ENCODE measurements at regions not wholly inside any gene's neighbourhood (a gene's known extent, or its start where the extent isn't known, plus 50 kb on each side); places are given as distances from the start of the nearest gene placed in this dataset.
"Not testable (repeated sequence)": the region's sequence is repeated elsewhere in the genome, so short reads cannot be mapped to it uniquely, and the experiment has no call there.

DNA sequence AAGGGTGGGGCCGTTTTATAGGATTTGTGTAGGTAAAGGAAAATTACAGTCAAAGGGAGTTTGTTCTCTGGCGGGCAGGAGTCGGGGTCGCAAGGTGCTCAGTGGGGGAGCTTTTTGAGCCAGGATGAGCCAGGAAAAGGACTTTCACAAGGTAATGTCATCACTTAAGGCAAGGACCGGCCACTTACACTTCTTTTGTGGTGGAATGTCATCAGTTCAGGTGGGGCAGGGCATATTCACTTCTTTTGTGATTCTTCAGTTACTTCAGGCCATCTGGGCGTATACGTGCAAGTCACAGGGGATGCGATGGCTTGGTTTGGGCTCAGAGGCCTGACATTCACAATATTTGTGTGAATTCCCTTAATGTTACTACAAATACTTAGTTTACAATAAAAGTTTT lies 88.2 kb upstream of the MAP3K7 start:
- not testable (repeated sequence) for H3K36me3 ChIP-seq, DNase-seq

DNA sequence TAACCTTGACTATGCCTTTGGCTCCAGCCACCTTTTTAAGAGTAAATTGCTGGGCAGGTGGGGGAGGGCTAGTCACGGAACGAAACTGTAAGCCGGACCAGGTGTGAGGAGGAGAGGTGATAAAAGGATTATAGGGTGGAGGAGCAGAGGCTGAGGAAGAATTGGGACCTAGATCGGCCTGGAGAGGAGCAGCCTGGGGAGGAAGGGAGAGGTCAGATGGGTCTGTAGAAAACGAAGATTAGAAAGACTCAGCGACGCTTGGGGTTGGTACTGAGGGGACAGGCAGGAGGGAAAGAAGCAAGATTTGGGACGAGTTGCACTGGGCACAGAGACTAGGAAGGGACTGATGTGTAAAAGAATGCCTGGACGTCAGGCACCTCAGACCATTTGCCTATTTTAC lies 87.2 kb upstream of the MAP3K7 start:
- not testable (repeated sequence) for H3K9me3 ChIP-seq, H3K27me3 ChIP-seq, H3K4me3 ChIP-seq, DNase-seq, H3K36me3 ChIP-seq

More for the DNA sequence above, 88.2 kb upstream of the MAP3K7 start:
- not testable (repeated sequence) for H3K9me3 ChIP-seq, H3K4me3 ChIP-seq, H3K27me3 ChIP-seq

DNA sequence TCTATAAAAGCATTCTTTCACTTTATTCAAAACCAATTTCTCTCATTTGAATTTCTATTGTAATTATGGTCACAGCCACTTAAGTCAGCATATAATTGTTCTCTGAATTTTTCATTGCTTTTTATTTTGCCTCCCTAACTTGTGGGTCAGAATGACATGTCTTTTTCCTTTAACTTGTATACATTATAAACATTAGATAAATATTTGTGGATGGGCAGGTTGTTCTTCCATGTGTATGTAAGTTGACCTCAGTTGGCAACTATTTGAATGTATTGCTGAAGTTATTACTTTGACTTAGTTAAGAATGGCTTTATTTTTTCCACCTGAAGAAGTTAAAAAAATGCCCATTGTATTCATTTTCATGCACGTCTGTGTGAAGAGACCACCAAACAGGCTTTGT lies 83.0 kb upstream of the MAP3K7 start:
- no peak for DNase-seq
- Histone ChIP-seq H3K4me3 (no peak overlapping the region), H3K27me3 (no peaks in the 10 kb centered on the region), H3K9me3 (no peaks in the 10 kb centered on the region), H3K36me3 (no peaks in the 10 kb centered on the region)

DNA sequence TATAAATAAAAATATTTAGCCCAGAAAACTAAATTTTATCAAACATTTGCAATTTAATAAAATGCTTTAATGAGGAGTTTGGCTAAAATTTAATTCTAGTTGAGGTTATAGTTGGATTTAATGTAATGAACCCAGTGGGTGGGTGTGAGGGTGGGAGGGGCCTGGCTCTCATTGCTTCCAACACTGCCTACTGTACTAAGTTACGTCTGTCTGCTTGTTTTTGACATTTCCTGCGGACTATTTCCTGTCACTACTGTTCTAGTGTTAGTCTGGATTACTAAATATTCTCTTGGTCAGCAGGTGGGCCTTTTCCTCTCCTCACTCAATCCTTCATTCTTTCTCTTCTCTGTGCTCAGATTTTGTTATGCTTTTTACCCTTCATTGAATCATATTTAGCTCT lies 82.5 kb upstream of the MAP3K7 start:
- no peaks in the 10 kb centered on the region for H3K36me3 ChIP-seq
- H3K4me3 ChIP-seq: no peak overlapping the region
- DNase-seq: no peak
- no peaks in the 10 kb centered on the region for H3K9me3 ChIP-seq
- H3K27me3 ChIP-seq: no peaks in the 10 kb centered on the region

DNA sequence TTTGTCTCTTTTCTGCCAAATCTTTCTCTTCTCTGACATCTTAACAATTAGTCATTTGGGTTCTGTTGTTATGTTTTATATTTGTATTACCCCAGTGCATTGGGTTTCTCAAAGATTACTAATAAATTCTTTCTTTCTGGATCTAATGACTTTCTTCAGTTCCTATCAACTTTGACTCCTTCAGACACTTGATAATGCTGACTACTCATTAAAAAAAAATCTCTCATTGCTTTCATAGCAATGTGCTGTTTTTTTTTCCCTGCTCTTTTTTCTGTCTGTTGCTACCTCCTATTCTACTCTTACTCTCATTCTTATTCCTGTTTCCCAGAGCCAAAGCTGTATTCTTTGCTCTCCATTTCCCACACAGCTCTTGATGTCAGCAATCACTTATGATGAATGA lies 81.3 kb upstream of the MAP3K7 start:
- DNase-seq: no peak
- Histone ChIP-seq H3K27me3 (no peaks in the 10 kb centered on the region), H3K9me3 (no peaks in the 10 kb centered on the region), H3K36me3 (no peaks in the 10 kb centered on the region), H3K4me3 (no peak overlapping the region)

DNA sequence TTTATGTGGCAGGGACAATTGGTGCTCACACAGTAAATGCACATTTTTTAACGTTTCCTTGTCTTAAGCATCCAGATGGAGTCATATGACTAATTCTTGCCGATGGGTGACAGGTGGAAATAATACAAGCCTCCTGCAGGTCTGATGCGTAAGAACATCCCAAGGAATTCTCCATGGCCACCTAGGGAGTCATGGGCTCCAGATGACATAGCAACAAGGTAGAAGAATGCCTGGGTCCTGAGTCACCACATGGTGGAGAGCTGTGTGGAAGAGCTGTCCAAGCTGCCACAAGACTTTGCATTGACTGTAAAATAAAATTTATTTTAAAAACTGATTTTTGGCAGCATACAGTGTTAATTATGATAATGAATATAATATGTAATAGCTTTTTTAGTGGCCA lies 77.0 kb upstream of the MAP3K7 start:
- Histone ChIP-seq H3K36me3 (no peaks in the 10 kb centered on the region), H3K27me3 (no peaks in the 10 kb centered on the region), H3K4me3 (no peak overlapping the region), H3K9me3 (no peaks in the 10 kb centered on the region)
- no peak for DNase-seq

DNA sequence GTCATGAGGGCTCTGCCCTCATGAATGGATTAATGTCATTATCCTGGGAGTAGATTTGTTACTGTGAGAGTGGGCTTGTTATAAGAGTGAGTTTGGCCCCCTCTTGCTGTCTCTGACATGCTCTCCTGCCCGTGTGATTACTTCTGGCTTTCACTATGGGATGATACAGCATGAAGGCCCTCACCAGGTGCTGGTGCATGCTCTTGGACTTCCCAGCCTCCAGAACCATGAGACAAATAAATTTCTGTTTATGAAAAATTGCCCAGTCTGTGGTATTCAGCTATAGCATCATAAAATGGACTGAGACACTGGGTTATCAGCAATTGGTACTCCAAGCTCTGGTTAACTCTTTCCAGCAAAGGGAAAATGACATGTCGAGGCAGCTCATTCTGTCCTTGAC lies 76.2 kb upstream of the MAP3K7 start:
- DNase-seq: no peak
- Histone ChIP-seq H3K27me3 (no peaks in the 10 kb centered on the region), H3K4me3 (no peak overlapping the region), H3K9me3 (no peaks in the 10 kb centered on the region), H3K36me3 (no peaks in the 10 kb centered on the region)

DNA sequence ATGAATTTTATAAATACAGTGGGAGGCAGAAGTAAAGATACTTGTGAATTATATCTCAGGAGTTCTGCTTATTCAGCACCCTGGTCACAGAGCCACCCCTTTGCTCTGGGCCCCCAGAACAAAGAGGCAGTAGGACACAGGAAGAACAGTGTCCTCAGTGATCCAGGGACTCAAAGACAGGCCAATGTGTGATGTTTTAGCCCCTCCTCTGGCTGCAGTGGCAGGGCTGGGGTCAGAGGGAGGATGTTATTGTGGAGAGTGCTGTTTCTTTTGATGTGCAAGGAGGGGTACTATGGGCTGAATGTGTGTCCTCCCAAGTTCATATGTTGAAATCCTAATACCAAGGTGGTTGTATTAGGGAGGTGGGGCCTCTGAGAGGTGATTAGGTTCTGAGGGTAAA lies 74.1 kb upstream of the MAP3K7 start:
- Histone ChIP-seq H3K4me3 (no peak overlapping the region), H3K36me3 (no peaks in the 10 kb centered on the region), H3K27me3 (no peaks in the 10 kb centered on the region; the same call in 1 of the 2 replicates), H3K9me3 (no peaks in the 10 kb centered on the region)
- DNase-seq: no peak

DNA sequence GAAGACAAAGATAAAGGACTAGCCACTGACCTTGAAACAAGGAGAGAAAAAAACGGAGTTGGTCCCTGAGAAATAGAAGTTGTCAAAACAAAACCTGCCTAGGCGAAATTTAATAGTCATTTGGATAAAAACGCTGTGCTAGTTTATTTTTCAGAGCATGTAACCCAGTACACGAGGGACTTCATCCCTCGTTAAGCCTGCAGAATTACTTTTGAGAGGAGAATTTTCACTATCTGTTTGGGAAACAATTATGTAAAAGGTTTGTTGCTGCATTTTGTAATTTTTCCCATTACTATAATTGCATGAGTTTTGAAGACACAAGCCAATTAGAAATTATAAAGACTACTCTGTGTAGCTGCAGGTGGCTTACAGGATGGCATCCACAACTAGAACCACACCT lies 71.6 kb upstream of the MAP3K7 start:
- H3K27me3 ChIP-seq: no peaks in the 10 kb centered on the region; the same call in 1 of the 2 replicates
- no peaks in the 10 kb centered on the region for H3K36me3 ChIP-seq
- no peak overlapping the region for H3K4me3 ChIP-seq
- no peaks in the 10 kb centered on the region for H3K9me3 ChIP-seq
- DNase-seq: no peak

DNA sequence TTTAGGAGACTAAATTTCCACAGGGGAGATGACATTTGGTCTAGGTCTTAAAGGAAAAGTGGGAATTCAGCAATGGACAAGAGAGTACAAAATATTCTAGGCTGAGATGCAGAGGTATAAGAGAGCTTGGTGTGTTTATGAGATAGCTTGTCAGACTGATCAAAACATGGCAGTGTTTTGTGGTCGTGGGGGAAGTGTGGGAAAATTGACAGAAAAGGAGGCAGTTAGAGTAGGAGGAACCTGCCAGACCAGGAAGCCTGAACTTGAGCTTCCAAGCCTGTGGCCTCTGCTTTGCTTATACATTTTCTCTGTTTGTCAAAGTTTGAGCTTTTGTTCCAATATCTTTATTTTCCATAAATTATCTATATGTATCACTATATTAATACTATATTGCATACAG lies 69.5 kb upstream of the MAP3K7 start:
- H3K27me3 ChIP-seq: no peaks in the 10 kb centered on the region; the same call in 1 of the 2 replicates
- no peaks in the 10 kb centered on the region for H3K9me3 ChIP-seq
- H3K36me3 ChIP-seq: no peaks in the 10 kb centered on the region
- no peak overlapping the region for H3K4me3 ChIP-seq
- no peak for DNase-seq

DNA sequence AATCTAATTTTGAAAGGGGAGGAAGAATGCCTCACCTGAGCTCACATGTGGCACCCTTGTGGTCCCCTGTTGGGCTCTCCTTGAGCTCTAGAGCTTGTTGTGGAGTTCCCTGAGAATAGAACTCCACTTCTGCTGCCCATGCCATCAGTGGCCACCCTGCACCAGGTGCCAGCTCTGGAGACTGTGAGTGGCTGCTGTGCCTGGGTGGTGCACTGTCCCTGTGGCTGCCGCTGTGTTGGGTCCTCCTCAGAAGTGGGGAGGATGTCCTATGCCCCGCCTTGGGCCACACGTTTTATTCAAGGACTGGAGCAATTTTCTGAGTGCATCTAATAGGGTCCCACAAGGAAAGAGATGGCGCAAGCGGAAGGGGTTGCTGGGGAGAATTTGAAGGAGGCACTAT lies 67.9 kb upstream of the MAP3K7 start:
- H3K9me3 ChIP-seq: no peaks in the 10 kb centered on the region
- H3K36me3 ChIP-seq: no peaks in the 10 kb centered on the region
- DNase-seq: no peak
- no peaks in the 10 kb centered on the region; the same call in 1 of the 2 replicates for H3K27me3 ChIP-seq
- no peak overlapping the region for H3K4me3 ChIP-seq

DNA sequence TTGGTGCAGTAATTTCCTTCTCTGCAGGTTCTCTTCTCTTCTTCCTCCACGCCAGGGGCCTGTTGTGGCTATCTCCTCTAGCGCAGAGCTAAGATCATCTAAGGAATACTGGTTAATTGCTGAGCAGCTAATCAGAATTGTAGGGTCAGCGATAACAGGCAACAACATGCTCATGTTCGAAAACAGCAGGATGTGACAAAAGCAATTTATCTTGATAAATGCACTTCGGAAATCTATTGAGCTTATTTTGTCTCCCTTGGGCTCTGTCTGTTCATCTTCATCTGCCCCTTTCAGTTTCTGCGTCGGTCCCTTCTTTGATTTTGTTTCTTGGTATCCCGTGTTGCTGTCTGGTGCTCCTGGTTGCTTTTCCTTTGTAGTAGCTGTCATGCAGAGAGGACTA lies 67.3 kb upstream of the MAP3K7 start:
- no peaks in the 10 kb centered on the region for H3K9me3 ChIP-seq
- no peaks in the 10 kb centered on the region; the same call in 1 of the 2 replicates for H3K27me3 ChIP-seq
- no peak for DNase-seq
- no peak overlapping the region for H3K4me3 ChIP-seq
- no peaks in the 10 kb centered on the region for H3K36me3 ChIP-seq

DNA sequence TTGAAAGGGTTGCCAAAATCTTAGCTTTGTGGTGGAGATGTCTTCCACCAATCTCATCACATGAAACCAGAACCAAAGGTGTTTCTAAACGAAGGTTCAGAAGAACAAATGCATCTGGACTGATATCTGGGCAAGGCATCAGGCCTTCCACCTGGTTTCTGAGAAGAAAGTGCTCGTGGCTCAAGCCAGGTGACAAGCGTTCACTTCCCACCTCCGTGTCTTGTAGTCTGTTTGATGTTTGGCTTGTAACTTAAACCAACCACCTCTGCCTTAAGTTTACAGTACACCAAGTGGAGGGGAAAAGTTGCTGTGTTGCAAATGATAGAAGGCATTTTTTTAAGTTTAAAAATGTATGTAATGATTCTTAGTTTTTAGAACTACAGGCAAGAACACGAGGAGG lies 66.9 kb upstream of the MAP3K7 start:
- Histone ChIP-seq H3K27me3 (no peaks in the 10 kb centered on the region; the same call in 1 of the 2 replicates), H3K4me3 (no peak overlapping the region), H3K9me3 (no peaks in the 10 kb centered on the region), H3K36me3 (no peaks in the 10 kb centered on the region)
- DNase-seq: no peak

DNA sequence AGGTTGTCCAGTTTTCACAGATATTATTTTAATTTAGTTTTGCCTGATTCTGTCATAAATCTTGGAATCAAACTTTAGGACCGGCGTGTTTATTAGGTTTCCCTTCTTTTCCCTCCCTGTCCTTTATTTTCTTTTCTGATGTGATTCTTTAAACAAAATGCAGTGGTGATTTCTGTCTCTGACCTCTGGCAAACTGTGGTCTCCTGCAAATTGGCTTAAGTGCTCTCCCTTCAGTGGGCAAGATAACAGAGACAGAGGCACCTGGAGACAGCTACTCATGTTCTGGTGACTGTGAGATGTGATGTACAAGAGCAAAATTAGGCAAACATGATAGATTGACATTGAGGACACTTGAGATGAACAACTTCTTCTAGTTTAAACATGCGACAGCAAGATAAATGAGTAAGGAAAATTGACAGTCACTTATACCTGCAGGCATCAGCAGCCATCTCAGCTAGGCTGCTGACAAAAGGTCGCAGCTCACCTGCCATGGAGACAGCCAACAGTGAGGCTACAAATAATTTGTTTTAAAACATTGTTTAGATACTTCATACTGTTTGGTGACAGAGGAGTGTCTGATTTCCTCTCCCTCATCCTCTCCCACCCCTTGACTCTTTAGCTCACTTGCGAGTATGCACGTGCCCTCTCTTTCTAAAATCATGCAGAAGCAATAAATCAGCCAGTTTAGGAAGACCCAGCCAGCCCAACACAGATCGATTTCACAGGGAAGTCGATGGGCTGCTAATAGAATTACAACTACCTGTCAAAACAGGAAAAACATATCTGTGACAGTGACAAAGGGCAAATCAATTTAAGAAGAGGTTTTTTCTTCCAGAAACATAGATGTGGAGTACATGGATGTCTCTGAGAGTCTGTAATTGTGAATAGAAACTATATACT lies 63.4 kb upstream of the MAP3K7 start:
- Histone ChIP-seq H3K4me3 (no peak overlapping the region), H3K9me3 (no peaks in the 10 kb centered on the region), H3K27me3 (no peaks in the 10 kb centered on the region), H3K36me3 (no peaks in the 10 kb centered on the region)
- DNase-seq: no peak

DNA sequence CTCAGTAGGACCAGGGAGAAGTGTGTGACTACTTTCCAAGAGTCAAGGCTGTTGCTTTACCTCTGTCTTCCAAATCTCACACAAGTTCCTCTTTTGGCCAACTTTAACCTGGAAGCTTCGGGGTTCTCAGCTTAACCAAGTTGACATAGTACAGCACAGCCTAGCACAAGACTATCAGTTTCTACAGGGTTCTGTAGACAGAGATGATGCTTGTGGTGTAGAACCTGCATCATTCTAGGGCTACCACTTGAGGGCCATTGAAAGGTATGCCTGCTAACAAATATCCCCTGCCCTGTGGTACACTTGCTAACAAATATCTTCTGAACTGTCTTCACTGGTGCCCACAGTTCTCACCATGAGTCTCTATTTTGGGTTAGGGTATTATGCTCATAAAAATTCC lies 62.0 kb upstream of the MAP3K7 start:
- H3K27me3 ChIP-seq: no peaks in the 10 kb centered on the region
- no peak overlapping the region for H3K4me3 ChIP-seq
- H3K9me3 ChIP-seq: no peaks in the 10 kb centered on the region
- H3K36me3 ChIP-seq: no peaks in the 10 kb centered on the region
- DNase-seq: no peak

DNA sequence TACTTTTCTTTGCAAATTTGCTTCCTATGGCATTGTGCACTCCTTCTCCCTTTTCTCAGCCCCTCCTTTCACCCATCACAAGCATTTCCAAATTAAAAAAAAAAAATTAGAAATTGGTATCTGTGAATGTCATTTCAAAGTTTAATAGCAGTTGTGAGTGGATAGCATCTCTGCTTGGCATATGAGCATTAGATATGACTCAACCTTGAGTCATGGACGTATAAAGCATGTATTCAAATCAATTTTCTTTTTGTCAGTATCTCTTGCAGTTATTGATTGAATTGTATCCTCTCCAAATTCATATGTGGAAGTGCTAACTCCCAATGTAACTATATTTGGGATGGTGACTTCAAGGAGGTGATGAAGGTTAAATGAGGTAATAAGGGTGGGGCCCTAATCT lies 60.1 kb upstream of the MAP3K7 start:
- Histone ChIP-seq H3K36me3 (no peaks in the 10 kb centered on the region), H3K27me3 (no peaks in the 10 kb centered on the region; the same call in 1 of the 2 replicates), H3K4me3 (no peak overlapping the region), H3K9me3 (no peaks in the 10 kb centered on the region)
- no peak for DNase-seq

DNA sequence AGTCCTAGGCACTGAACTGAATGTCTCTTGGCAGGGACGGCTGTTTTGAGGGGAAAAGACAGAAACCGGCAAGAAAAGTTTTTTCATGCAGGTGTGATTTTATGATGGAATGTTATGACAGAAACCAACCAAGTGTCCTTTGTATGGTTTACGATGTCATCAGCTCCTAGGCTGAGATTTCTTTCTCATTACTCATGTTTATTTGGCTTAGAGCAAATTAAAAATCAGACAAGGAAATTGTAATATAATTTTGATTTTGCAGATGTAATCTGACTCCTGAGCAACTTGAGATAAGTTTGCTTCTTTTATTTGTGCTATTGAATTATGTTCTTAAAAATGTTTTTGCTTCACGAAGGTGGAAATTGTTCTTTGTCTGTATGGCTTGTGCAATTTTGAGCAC lies 58.8 kb upstream of the MAP3K7 start:
- Histone ChIP-seq H3K9me3 (no peaks in the 10 kb centered on the region), H3K36me3 (no peaks in the 10 kb centered on the region)
- no peak for DNase-seq

DNA sequence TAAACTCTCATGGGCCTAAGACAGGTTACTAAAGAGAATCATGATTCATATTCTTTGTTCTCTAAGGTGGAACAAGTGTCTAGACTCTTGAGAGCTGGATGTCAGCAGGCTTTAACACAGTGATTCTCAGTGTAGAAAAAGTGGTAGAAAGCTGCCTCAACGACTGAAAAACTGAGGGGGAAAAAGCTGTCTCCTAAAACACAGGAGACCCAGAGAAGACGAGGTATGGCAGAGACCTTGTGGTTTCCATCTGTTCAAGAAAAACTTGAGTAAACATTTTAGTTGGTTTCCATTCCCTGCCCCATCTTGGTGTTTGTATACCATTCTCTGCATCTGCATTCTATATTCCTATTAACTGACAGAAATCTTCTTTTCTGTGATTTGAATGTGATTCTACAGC lies 57.6 kb upstream of the MAP3K7 start:
- Histone ChIP-seq H3K9me3 (no peaks in the 10 kb centered on the region), H3K4me3 (no peak overlapping the region), H3K36me3 (no peaks in the 10 kb centered on the region), H3K27me3 (no peaks in the 10 kb centered on the region; the same call in 1 of the 2 replicates)
- no peak for DNase-seq

More for the DNA sequence above, 58.8 kb upstream of the MAP3K7 start:
- no peaks in the 10 kb centered on the region; the same call in 1 of the 2 replicates for H3K27me3 ChIP-seq
- H3K4me3 ChIP-seq: no peak overlapping the region

All from MG63 (cell line).